ENCODE measurements at regions not wholly inside any gene's neighbourhood (a gene's known extent, or its start where the extent isn't known, plus 50 kb on each side); places are given as distances from the start of the nearest gene placed in this dataset.

GRCh38 chr10:4775808-4776207, 50.2 kb upstream of the AKR1E2 start:
- H3K79me2 ChIP-seq (ENCODE audit: insufficient read depth), result no peaks in the 10 kb centered on the region; the same call in 1 of the 2 replicates
- H3K4me1 ChIP-seq (ENCODE audit: insufficient read depth), result peaks cover 74% of the 10 kb centered on the region
- H3K9me3 ChIP-seq (ENCODE audit: low read depth), result no peaks in the 10 kb centered on the region
- H2AFZ ChIP-seq, result no peak overlapping the region
- H3K9ac ChIP-seq, result 0 out of 2 replicates have a peak overlapping the region, but pooled peaks have one; percentile 15
- peaks cover 75% of the 10 kb centered on the region for H3F3A ChIP-seq (ENCODE audit: insufficient read depth)
- H3K36me3 ChIP-seq (ENCODE audit: low read depth), result no peaks in the 10 kb centered on the region
- in situ Hi-C loops (cut with MboI), result no loop called here
- peak; percentile 94 for DNase-seq
- H3K27ac ChIP-seq, result peak overlapping the region; percentile 80
- no peaks in the 10 kb centered on the region for H3K9me2 ChIP-seq (ENCODE audit: insufficient read depth)
- no peak for TF ChIP-seq EZH2 (IDR thresholded peaks at IDR 0.05; ENCODE audit: insufficient read depth, poor library complexity, severe bottlenecking)
- TF ChIP-seq EZH2phosphoT487 (IDR thresholded peaks at IDR 0.05; ENCODE audit: insufficient read depth, low read depth), result no peak
- no peaks in the 10 kb centered on the region for H4K20me1 ChIP-seq (ENCODE audit: insufficient read depth)
- H3K27me3 ChIP-seq (replicated peaks; ENCODE audit: insufficient read depth), result no peaks in the 10 kb centered on the region
- H3K4me2 ChIP-seq (ENCODE audit: unreplicated experiment), result no peak overlapping the region
- no peak overlapping the region for H3K4me3 ChIP-seq
- 12 to 16% methylated on average over 2 of the region's 2 CpGs for WGBS, 2 experiments (ENCODE audit: low coverage in 1 of 2, low lambda C conversion rate in 2 of 2, missing lambda C conversion rate in 2 of 2)

GRCh38 chr10:4772202-4772570, 53.8 kb upstream of the AKR1E2 start:
- Histone ChIP-seq H3K4me1 (ENCODE audit: insufficient read depth) (peaks cover 75% of the 10 kb centered on the region), H3F3A (ENCODE audit: insufficient read depth) (peaks cover 55% of the 10 kb centered on the region), H3K9ac (peak overlapping the region; percentile 86), H3K36me3 (ENCODE audit: low read depth) (no peaks in the 10 kb centered on the region), H3K4me2 (ENCODE audit: unreplicated experiment) (peak overlapping the region; percentile 84), H3K4me3 (peak overlapping the region; percentile 29; the same call in 1 of the 2 replicates), H3K79me2 (ENCODE audit: insufficient read depth) (no peaks in the 10 kb centered on the region; the same call in none of the 2 replicates), H3K27ac (peak overlapping the region; percentile 99), H3K27me3 (replicated peaks; ENCODE audit: insufficient read depth) (no peaks in the 10 kb centered on the region), H3K9me2 (ENCODE audit: insufficient read depth) (no peaks in the 10 kb centered on the region), H2AFZ (peak overlapping the region; percentile 54; the same call in 1 of the 2 replicates), H3K9me3 (ENCODE audit: low read depth) (no peaks in the 10 kb centered on the region), H4K20me1 (ENCODE audit: insufficient read depth) (no peaks in the 10 kb centered on the region)
- in situ Hi-C loops (cut with MboI), result loop anchor here (25.0 kb wide), 4 partner anchors 410 to 1560 kb away; partner anchors contain the start of gene KLF6
- TF ChIP-seq EZH2 (IDR thresholded peaks at IDR 0.05; ENCODE audit: insufficient read depth, poor library complexity, severe bottlenecking) (no peak), EZH2phosphoT487 (IDR thresholded peaks at IDR 0.05; ENCODE audit: insufficient read depth, low read depth) (no peak)
- DNase-seq, result peak; percentile 61
- 39 to 47% methylated on average over 2 of the region's 2 CpGs for WGBS, 2 experiments (ENCODE audit: low coverage in 1 of 2, low lambda C conversion rate in 2 of 2, missing lambda C conversion rate in 2 of 2)

GRCh38 chr10:4771554-4772201, 54.3 kb upstream of the AKR1E2 start:
- Histone ChIP-seq H3K27me3 (replicated peaks; ENCODE audit: insufficient read depth) (no peaks in the 10 kb centered on the region), H3K27ac (peak overlapping the region; percentile 99), H3K9me3 (ENCODE audit: low read depth) (no peaks in the 10 kb centered on the region), H2AFZ (peak overlapping the region; percentile 54), H3K4me3 (peak overlapping the region; percentile 29; the same call in 1 of the 2 replicates), H3F3A (ENCODE audit: insufficient read depth) (peaks cover 56% of the 10 kb centered on the region), H3K79me2 (ENCODE audit: insufficient read depth) (no peaks in the 10 kb centered on the region; the same call in none of the 2 replicates), H4K20me1 (ENCODE audit: insufficient read depth) (no peaks in the 10 kb centered on the region), H3K4me1 (ENCODE audit: insufficient read depth) (peaks cover 80% of the 10 kb centered on the region), H3K4me2 (ENCODE audit: unreplicated experiment) (peak overlapping the region; percentile 84), H3K36me3 (ENCODE audit: low read depth) (no peaks in the 10 kb centered on the region), H3K9ac (peak overlapping the region; percentile 86), H3K9me2 (ENCODE audit: insufficient read depth) (no peaks in the 10 kb centered on the region)
- in situ Hi-C loops (cut with MboI), result loop anchor here (25.0 kb wide), 4 partner anchors 409 to 1559 kb away; partner anchors contain the start of gene KLF6
- WGBS, 2 experiments (ENCODE audit: low coverage in 1 of 2, low lambda C conversion rate in 2 of 2, missing lambda C conversion rate in 2 of 2), result 33 to 39% methylated on average over 5 of the region's 5 CpGs
- TF ChIP-seq EZH2phosphoT487 (IDR thresholded peaks at IDR 0.05; ENCODE audit: insufficient read depth, low read depth), result no peak
- TF ChIP-seq EZH2 (IDR thresholded peaks at IDR 0.05; ENCODE audit: insufficient read depth, poor library complexity, severe bottlenecking), result no peak
- peak; percentile 74 for DNase-seq

DNA sequence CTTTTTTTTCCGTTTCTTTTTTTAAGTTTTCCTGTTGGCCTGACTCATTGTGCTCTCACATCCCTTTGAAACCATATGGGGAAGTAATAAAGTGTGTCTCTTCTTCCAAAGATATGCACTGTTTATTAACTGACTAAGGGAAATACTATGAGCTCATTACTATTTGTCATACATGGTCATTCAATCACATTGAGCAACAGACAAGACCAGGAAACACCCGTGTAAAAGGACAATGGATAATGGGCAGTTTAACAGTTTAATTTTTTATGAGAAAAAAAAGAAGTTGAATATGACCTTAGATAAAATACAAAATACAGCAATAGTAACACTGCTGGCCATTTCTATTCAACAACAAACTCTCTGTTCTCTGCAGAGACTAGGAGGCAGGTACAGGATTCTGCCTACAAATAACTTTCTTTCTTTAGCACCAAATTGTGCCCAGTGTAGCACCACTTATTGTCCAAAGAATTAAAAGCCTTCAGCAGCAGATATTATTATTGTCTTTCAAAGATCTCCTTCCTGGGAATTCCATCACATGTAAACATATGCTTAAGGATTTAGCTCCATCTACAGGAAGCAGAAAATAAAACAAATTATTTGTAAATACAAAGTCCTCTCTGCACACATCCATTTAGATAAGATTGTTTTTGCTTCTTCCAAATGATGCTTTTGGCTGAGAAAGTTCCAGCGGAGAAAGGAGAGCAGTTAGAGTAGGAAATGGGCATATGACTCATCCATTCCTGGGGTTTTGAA, 55.0 kb upstream of the AKR1E2 start:
- 0 to 3% methylated on average over 3 of the region's 3 CpGs for WGBS, 2 experiments (ENCODE audit: low coverage in 1 of 2, low lambda C conversion rate in 2 of 2, missing lambda C conversion rate in 2 of 2)
- no peaks in the 10 kb centered on the region for H3K9me2 ChIP-seq (ENCODE audit: insufficient read depth)
- H3K4me3 ChIP-seq, result peak overlapping the region; percentile 45
- peak overlapping the region; percentile 99 for H3K27ac ChIP-seq
- no peaks in the 10 kb centered on the region for H4K20me1 ChIP-seq (ENCODE audit: insufficient read depth)
- in situ Hi-C loops (cut with MboI), result loop anchor here (25.0 kb wide), 4 partner anchors 409 to 1559 kb away; partner anchors contain the start of gene KLF6
- H3K4me1 ChIP-seq (ENCODE audit: insufficient read depth), result peaks cover 83% of the 10 kb centered on the region
- H3K9me3 ChIP-seq (ENCODE audit: low read depth), result no peaks in the 10 kb centered on the region
- peak overlapping the region; percentile 84 for H3K4me2 ChIP-seq (ENCODE audit: unreplicated experiment)
- H3F3A ChIP-seq (ENCODE audit: insufficient read depth), result peaks cover 58% of the 10 kb centered on the region
- H3K36me3 ChIP-seq (ENCODE audit: low read depth), result no peaks in the 10 kb centered on the region
- H3K9ac ChIP-seq, result peak overlapping the region; percentile 86
- DNase-seq, result peak; percentile 95
- peak overlapping the region; percentile 54; the same call in 1 of the 2 replicates for H2AFZ ChIP-seq
- no peaks in the 10 kb centered on the region; the same call in none of the 2 replicates for H3K79me2 ChIP-seq (ENCODE audit: insufficient read depth)
- TF ChIP-seq EZH2 (IDR thresholded peaks at IDR 0.05; ENCODE audit: insufficient read depth, poor library complexity, severe bottlenecking), result no peak
- no peak for TF ChIP-seq EZH2phosphoT487 (IDR thresholded peaks at IDR 0.05; ENCODE audit: insufficient read depth, low read depth)
- no peaks in the 10 kb centered on the region for H3K27me3 ChIP-seq (replicated peaks; ENCODE audit: insufficient read depth)
